ENCODE measurements at regions not wholly inside any gene's neighbourhood (a gene's known extent, or its start where the extent isn't known, plus 50 kb on each side); places are given as distances from the start of the nearest gene placed in this dataset.

DNA sequence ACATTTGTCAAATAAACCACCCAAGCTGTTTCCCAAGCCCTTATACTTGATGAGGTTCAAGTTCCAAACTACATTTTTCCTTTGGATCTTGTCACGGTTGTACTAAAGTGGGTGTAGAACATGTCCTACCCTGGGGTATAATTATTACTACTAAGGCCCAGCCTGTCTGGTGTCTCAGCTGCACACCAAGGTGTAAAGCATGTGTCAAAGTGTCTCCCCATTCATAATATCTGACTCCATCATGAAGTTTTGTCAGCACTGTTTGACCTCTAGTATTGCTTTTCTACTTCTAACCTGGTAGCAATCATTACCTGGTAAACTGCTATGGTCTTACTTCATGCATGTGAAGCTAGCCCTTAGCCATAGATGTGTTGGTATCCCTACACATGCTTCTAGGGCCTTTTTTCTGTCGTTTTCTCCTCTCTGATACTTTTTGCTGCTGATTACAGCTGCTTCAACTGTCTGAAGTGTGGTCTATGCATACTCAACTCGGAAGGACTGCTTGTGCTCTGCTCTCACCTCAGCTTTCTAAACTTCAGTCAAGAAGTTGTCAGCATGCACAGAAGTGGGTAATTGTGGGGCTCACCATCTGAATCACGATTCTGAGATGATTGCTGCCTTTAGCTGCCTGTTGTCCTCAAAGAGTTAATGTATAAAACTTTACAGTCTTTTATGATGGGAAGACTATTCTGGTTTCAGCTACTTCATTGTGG is 445.7 kb upstream of the TRIB2 start:
- DNase-seq (ENCODE audit: extremely low read depth in 1 of 2, low read depth in 1 of 2), result no peak

DNA sequence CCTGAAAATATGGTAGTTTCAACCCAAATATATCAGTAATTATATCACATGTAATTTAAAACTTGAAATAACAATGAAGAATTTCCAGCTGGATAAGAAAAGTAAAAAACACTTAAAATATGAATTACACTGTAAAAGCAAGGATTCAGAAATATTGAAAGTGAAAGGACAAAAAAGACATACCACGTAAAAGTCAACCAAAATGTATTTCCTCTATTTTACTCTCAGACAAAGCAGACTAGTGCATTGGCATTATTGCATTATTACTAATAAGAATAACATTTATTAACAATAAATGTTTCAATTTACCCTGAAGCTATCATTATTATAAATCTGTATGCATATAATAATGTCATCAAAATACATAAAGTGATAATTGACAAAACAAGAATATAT is 445.1 kb upstream of the TRIB2 start:
- DNase-seq (ENCODE audit: extremely low read depth in 1 of 2, low read depth in 1 of 2), result no peak

DNA sequence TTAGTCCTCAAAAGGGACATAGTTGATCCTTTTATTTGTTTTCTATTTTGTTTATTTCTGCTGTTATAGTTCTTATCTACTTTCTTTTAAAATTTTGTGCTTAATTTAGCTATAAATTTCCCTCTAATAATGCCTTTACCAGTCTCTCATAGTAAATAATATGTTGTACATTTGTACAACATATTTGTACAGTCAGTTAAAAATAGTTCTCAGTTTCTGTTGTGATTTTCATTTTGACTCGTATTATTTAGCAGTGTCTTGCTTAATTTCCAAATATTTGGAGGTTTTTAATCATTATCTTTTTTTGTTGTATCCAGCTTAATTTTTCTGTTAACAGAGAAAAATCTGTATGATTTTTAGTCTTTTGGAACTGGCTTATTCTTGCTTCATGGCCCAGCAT is 443.6 kb upstream of the TRIB2 start:
- no peak for DNase-seq (ENCODE audit: extremely low read depth in 1 of 2, low read depth in 1 of 2)

DNA sequence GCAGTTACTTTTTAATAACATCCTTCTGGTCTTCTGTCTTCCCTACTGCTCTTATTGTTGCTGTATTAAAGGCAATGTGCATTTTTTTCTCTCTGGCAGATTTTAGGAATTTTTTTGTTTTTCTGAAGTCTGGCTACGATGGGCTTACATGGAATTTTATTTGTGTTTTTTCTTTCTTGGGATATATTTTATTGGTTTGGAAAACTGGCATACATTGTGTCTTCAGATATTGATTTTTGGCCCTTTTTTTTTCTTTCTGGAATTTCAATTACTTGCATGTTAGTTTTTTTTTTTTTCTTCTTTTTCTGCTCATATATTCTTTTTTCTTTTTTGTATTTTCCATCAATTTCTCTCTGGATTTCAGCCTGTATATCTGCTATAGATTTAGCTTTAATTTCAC is 442.1 kb upstream of the TRIB2 start:
- DNase-seq (ENCODE audit: extremely low read depth in 1 of 2, low read depth in 1 of 2), result no peak

DNA sequence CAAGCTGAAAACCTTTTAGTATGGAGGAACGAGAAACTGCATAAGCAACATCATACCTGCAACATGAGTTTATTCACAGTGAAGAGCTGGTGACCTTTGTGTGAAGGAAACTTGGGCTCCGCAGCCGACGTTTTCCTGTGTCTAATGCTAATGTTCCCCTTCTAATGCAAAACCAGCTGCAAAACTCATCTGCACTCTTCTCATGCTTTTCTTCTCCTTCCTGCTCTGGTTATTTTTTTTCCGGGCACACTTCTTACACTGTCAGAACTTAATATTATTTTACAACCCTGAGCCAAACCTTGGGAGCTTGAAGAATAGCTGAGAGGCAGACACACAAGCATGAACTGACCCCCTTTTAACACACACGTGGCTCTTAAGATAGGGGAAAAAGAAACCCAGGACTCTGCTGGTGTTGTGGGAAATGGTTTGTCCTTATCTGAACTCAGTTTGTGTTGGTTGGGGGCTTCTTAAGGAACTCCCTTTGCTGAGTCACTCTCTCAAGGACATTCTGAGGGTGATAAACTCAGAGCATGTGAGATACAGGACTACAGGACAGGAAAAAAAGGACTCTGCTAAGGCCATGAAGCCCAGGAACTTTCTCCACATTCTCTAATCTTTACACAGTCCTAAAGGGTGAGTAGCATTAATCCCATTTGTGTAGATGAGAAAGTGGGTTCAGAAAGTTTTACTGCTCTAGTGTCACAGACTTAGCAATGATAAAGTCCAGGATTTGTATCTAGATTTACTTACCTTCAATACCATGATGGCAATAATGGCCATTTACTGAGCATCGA is 439.3 kb upstream of the TRIB2 start:
- DNase-seq (ENCODE audit: extremely low read depth in 1 of 2, low read depth in 1 of 2), result no peak

DNA sequence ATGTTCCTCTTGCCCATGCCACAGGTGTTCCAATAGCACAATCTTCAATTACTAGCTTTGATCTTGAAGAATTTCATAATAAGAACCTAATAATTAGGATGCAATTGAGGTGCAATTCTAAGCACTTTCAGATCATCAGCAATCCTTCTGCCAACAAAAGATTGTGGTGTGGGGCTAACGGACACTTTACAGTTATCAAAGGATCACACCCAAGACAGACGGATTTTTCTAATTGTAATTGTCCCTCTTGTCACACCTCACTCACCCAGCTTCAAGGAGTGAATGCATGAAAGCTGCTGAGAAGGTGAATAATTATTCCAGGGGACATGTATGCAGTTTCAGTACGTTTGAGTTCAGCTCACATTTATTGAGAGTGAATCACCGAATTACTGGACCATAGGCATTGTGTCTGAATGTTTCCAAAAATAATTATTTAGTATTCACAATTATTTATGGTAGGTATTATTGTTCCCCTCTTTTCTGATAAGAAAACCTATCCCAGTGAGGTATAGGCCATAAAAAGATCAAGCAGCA is 438.5 kb upstream of the TRIB2 start:
- DNase-seq (ENCODE audit: extremely low read depth in 1 of 2, low read depth in 1 of 2), result no peak

DNA sequence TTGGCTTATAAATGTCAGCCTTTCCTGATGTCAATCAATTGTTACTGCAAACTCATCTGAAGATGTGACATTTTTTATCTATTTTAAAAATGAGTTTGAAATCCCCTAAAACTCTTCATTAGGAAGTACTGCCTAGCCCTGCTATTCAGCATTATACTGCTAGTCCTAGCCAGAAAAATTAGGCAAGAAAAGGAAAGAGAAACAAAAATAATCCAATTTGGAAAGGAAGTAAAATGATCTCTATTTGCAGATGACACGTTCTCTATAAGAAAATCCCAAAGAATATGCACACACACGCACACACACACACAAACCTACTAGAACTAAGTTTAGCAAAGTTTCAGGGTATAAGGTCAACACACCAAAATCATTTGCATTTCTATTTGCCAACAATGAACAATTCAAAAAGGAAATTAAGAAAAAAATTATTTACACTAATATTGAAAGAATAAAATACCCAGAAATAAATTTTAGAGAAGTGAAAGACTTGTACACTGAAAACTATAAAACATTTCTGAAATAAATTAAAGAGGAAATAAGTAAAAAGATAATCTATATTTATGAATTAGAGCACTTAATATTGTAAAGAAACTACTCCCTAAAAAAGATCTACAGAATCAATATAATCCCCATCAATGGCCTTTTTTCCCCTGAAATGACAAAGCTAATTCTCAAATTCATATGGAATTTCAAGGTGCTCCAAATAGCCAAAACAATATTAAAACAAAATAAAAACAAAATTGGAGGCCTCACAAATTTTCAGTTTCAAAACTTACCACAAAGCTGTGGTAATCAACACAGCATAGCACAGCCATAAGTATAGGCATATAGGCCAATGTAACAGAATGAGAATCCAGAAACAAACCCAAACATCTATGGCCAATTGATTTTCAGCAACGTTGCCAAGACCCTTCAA is 433.7 kb upstream of the TRIB2 start:
- DNase-seq (ENCODE audit: extremely low read depth in 1 of 2, low read depth in 1 of 2), result no peak

DNA sequence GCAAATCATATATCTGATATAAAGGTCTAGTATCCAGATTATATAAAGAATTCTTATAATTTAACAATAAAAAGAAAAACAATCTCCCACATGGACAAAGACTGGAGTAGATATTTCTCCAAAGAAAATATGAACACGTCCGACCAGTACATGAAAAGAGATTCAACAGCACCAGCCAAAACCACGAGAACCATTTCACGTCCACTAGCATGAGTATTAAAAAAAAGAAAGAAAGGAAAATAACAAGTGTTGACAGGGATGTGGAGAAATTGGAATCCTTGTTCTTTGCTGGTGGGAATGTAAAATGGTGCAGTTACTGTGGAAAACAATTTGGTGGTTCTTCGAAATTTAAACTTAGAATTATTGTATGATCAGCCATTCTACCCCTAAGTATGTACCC is 432.7 kb upstream of the TRIB2 start:
- DNase-seq (ENCODE audit: extremely low read depth in 1 of 2, low read depth in 1 of 2), result no peak

DNA sequence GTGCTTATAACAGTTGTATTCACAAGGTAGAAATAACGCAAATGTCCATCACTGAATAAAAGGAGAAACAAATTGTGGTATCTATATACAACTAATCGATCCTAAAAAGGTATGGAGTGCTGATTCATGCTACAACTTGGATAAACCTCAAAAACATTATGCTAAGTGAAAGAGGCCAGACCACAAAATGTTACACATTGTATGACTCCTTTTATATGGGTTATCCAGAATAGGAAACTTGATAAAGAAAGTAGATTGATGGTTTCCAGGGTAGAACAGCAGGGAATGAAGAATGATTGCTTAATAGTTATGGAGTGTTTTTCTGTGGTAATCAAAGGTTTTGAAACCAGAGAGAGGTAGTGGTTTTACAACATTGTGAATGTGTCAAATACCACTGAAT is 432.2 kb upstream of the TRIB2 start:
- no peak for DNase-seq (ENCODE audit: extremely low read depth in 1 of 2, low read depth in 1 of 2)

DNA sequence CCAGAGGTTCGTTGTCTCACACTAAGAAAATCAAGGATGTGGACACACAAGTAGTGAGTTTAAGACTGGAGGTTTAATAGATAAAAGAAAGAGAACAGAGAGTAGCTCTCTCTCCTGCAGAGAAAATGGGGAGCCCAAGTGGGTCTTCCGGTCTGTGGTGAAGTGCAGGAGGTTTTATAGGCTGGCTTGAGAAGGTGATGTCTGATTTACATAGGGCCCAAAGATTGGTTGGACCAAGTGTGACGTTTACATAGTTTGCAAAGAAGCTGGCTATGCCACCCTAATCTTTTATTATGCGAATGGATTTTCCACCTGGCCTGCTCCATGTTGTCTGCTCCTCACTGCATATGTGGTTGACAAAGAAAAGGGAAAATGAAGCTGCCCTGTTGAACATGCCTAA is 430.4 kb upstream of the TRIB2 start:
- DNase-seq (ENCODE audit: extremely low read depth in 1 of 2, low read depth in 1 of 2), result no peak

DNA sequence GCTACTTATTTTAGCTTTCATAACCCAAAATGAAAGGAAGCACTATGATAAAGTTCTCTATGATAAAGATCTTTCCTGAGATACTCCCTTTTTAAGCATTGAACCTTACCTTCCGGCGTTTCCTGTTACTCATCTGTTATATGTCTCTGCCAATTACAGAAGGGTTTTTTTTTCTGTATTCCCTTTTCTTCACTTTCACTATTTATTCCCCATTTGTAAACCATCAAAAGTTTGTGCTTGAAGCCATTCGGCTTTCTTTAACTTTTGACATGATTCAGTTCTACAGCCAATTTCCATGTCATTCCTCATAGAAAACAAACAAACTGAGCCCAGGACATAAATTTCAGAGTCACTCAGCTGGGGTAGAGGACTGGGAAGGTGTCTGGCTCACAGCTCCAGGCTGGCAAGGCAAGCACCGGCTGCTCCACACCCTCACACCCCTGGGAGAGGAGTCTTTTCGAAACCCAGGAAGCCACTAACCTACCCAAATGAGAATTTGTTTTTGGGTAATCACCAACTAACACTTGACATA is 429.4 kb upstream of the TRIB2 start:
- no peak for DNase-seq (ENCODE audit: extremely low read depth in 1 of 2, low read depth in 1 of 2)

DNA sequence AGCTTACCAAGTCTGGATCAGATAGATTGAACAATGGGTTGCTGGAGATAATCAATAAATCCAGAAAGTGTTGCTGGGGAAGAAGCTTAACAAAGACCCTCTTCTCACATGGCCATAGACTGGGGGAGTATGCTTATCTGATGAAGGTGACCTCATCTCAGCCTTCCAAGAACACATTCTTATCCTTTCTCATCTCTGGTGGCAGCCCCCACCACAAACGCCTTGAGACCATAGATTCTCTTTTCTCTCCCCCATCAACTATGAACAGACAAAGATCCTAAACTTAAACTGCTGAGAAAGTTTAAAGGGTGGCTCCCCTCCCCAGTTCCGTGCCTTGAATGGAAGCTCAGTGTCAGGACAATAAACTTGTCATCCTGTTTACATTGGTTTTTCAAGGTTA is 428.7 kb upstream of the TRIB2 start:
- DNase-seq (ENCODE audit: extremely low read depth in 1 of 2, low read depth in 1 of 2), result no peak

DNA sequence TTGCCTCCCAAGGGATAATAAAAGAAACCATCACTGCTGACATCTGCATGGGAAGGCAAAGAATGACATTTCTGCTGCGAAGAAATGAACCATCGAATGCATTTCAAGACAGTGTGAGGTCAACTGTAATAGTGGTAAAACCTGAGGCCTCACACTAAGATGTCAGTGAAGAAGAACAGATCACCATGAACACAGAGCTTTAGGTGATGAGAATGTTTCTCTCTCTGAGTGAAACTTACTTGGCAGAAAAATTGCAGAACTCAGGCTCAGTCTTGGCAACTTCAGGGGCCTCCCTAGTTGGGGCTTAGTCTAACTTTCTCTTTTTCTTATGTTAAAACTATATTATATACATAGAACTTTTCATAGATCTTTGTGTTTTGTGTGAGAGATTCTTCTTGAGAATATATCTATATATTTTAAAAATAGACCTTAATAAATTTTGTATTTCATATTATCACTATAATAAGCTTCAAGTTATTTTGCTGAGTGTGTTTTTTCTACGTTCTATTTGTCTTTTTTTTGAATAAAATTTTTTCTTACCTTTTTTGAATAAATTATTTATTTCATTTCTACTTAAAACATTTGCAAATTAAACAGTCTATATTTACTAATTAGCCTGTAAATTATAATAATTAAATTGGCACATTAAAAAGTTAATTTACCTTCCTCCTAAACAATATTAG is 427.5 kb upstream of the TRIB2 start:
- no peak for DNase-seq (ENCODE audit: extremely low read depth in 1 of 2, low read depth in 1 of 2)

DNA sequence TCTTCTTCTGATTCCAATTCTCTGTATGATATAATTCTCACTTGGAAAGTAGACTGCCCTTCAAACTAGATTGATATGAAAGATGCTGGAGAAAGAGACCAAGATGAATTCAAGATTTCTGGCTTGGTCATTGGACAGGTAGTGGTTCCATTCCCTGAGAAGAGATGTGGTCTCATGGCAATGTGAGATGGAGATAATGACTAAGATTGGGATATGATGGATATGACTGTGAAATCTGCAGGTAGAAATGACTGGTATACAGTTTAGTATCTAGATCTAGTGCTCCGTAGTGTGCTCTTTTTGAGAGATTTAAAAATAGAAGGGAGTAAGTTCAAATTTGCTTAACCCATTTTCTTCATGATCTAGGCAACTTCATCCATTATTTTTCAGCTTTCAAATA is 425.4 kb upstream of the TRIB2 start:
- no peak for DNase-seq (ENCODE audit: extremely low read depth in 1 of 2, low read depth in 1 of 2)

DNA sequence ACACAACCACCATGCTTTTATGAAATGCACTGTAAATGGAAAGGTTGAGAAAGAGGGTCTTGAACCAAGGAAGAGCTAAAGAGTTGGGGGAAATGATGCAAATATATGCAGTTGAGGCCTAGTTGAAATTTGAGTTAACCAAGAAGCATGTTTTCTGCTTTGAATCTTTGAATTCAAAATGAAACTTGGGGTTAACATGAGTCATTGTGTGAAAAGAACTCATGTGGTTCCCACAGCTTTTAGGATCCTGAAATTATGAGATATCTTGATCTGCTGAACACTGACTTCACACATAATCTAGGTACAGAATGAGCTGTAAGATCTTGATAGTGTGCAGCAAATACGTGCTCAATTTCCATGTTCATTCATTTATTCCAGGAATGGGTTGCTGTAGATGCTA is 422.9 kb upstream of the TRIB2 start:
- no peak for DNase-seq (ENCODE audit: extremely low read depth in 1 of 2, low read depth in 1 of 2)

DNA sequence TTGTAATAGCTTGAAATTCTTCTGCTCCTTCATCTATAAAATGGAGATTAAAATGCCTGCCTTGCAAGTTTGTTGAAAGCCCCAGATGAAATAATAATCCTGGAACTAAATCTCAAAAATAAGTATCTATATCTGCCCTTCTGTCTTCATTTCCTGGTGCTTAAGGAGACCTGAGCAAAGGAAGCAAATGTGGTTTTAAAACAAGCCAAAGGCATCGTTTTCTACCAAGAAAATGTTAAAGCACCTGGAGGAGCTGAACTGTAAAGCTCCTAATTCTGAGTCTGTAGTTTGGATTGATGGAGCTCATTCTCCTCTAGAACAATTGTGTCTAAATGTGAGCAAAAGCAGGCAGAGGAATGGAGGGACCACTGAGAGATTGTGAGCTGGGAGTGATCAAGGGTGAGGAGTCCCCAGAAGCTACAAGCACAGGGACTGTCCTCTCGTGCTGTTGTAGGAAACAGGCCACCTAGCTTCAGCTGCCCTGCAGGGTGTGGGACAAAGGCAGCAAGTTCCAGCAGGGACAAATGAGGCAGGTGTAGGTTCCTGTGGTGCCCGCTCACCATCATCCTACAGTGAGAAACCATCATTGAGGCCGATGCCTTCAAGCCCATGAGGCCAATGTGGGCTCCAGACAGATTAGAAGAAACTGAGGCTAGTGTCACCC is 420.7 kb upstream of the TRIB2 start:
- no peak for DNase-seq (ENCODE audit: extremely low read depth in 1 of 2, low read depth in 1 of 2)

DNA sequence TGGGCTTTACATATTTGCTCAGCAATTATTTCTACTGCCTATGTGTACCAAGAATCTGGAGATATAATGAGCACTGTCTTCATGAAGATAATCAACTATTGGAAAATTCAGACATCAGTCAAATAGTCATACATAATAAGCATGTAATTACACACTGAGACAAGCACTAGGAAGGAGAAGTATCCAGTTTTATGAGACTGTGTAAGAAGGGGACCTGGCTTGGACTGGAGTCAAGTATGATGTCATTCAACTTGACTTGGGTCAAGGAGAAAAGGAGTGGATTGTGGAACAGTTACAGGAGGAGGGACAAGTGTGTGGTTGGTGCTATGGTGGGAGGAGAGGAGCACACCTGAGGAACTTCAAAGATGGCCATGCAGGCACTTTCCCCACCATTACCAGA is 419.8 kb upstream of the TRIB2 start:
- DNase-seq (ENCODE audit: extremely low read depth in 1 of 2, low read depth in 1 of 2), result no peak

DNA sequence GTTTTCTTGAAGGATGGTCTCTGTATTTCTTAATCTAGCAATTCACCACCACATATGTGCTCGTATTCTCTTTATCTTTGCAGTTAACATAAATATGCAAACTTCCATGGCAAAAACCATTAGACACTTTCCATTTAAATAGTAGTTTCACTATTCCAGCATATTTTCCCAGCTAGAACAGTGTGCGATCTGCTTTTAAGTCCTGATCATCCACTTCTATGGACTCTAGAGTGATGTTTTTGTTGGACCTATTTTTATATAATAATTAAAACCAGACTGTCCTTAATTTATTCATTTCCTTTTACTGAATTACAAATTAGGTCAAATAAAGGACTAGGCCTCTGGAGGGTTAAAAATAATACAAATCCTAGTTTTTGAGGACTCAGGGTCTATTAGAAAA is 418.4 kb upstream of the TRIB2 start:
- DNase-seq (ENCODE audit: extremely low read depth in 1 of 2, low read depth in 1 of 2), result no peak

DNA sequence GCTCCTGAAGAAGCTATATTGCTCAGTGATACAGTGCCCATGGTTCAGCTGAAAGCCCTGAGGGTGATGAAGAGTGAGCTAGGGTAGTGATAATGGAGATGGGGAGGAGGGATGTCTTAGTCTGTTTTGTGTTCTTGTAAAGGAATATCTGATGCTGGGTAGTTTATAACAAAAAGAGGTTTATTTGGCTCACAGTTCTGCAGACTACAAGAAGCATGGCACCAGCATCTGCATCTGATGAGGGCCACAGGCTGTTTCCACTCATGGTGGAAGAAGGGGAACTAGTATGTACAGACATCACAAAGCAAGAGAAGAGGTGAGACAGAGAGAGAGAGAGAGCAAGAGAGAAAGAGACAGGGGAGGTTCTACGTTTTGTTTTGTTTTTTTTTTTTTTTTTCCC is 417.3 kb upstream of the TRIB2 start:
- no peak for DNase-seq (ENCODE audit: extremely low read depth in 1 of 2, low read depth in 1 of 2)

DNA sequence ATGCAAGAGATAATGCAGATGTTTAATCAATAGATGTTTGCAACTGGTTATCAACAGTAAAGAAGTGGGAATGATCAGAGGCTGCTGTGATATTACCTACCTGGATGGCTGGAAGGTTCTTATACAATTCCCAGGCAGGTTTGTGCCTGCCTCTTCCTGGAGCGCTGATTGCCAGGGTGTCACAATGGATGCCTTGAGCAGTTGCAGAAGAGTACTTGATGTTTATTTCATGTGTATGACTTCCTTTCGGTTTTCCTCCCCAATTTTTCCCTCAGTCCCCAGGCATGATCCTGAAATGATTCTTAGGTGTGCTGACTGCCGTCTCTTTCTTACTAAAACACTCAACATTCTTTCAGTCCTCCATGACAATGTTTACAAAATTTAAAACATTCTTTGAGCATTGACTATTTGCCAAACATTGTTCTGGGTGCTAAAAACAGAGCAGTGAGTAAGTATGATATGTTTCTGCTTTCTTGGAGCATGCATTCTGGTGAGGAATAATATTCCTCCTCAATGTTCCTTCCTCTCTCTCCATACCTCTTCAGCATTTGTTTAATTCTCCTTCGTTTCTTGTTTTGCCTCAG is 416.6 kb upstream of the TRIB2 start:
- no peak for DNase-seq (ENCODE audit: extremely low read depth in 1 of 2, low read depth in 1 of 2)
